ENCODE measurements at regions not wholly inside any gene's neighbourhood (a gene's known extent, or its start where the extent isn't known, plus 50 kb on each side); places are given as distances from the start of the nearest gene placed in this dataset.
A peak's percentile ranks its signal among the peaks of the same experiment; 100 is the strongest.
"Not testable (repeated sequence)": the region's sequence is repeated elsewhere in the genome, so short reads cannot be mapped to it uniquely, and the experiment has no call there.

- no peak for DNase-seq (ENCODE audit: low spot score)
These were observed 325.1 kb downstream of the SOX4 start for GRCh38 chr6:21918666-21919065.

DNA sequence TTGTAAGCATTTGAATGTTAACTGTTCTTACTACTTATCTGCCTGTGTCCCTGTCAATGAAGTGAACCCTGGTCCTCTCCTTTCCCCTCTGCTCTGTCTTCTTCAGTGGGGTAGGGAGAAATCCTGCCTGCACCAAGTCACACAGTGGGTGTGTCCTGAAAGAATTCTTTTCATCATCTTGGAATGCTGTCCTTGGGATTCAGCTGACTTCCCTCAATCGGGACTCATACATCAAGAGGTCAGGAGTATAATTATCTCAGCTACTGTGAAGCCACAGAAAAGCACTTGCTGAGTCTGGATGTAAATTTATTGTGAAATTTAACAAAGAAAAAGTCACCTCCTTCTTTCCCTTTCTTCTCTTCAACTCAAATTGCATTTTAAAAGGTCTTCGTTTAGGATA lies 328.5 kb downstream of the SOX4 start:
- peak; percentile 7 for DNase-seq (ENCODE audit: low spot score)

DNA sequence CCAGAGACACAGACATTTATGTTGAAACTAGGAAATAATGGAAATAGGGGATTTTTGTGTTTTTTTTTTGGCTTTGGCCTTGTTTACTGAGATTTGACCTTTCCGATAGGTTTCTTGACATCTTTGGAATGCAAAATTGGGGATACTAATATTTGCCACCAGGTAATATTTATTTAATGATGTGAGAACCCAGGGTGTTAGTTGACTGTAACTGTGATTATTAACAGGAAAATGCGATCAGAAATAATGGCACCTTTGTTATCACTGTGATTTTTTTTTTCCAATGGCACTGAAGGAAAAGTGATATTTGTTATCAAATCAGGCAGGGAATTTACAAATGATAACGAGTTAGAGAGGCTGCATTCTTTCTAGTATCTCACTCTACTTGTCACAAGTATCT lies 330.5 kb downstream of the SOX4 start:
- DNase-seq (ENCODE audit: low spot score): no peak

DNA sequence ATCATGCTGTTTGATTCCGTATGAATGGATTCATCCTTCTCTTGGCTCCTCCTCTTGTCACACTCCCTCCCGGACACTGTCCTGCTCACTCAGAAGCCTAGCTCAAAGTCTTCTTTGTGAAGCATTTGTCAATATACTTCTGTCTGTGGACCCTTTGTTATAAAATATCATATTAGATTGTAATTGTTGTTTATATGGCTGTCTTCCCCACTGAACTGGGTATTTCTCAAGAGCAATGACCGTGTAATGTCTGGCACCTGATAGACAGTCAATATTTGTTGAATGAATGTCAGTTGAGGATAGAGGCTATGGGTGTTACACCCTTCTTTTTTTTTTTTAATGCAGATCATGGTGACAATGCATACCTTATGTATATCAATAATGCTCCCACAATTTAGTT lies 335.3 kb downstream of the SOX4 start:
- DNase-seq (ENCODE audit: low spot score): no peak

DNA sequence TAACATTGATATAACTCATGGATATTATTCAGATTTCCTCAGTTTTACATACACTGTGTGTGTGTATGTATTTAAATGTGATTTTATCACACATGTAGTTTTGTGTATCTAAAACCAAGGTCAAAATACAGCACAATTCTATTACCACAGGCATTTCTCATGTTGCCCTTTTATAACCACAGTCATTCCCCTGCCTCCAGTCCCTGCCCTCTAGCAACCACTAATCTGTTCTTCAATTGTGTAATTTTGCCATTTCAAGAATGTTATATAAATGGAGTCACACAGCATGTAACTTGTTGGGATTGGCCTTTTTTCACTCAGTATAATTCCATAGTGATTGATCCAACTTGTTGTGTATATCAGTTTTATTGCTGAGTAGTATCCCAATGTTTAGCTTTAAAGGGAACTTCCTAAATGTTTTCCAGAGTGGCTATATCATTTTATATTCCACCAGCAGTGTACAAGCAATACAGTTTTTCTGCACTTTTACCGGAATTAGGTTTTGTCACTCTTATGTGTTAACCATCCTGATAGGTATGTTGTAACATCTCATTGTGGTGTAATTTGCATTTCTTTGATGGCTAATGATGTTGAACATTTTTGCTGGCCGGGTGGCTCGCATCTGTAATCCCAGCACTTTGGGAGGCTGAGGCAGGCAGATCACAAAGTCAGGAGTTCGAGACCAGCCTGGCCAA lies 338.2 kb downstream of the SOX4 start:
- DNase-seq (ENCODE audit: low spot score): no peak

DNA sequence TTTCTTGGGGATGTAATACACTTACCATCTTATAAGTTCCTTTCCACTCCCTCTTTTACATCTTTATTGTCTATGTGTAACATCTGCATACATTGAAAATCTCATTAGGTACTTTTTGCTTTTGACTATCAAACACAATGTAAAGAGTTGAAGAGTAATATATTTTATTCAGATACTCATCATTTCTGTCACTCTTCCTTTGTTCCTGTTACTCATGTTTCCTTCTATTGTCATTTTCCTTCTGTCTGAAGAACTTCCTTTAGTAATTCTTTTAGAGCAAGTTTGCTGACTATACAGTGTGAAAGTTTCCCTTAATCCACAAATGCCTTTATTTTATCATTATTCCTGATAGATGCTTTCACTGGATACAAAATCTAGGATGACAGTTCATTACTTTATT lies 339.8 kb downstream of the SOX4 start:
- no peak for DNase-seq (ENCODE audit: low spot score)

DNA sequence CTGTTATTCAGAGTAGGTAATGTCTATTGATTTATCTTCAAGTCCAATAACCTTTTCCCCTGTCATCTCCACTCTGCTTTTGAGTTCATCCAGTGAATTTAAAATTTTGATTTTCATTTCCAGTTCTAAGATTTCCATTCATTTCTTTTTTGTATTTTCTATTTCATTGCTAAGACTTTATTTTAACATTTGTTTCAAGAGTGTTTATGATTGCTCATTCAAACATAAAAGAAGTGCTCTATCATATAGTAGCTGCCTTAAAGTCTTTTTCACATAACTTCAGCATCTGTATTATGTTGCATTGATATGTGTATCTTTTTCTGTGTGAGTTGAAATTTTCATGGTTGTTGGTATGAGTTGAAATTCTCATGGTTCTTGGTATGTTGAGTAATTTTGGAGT lies 341.6 kb downstream of the SOX4 start:
- no peak for DNase-seq (ENCODE audit: low spot score)

DNA sequence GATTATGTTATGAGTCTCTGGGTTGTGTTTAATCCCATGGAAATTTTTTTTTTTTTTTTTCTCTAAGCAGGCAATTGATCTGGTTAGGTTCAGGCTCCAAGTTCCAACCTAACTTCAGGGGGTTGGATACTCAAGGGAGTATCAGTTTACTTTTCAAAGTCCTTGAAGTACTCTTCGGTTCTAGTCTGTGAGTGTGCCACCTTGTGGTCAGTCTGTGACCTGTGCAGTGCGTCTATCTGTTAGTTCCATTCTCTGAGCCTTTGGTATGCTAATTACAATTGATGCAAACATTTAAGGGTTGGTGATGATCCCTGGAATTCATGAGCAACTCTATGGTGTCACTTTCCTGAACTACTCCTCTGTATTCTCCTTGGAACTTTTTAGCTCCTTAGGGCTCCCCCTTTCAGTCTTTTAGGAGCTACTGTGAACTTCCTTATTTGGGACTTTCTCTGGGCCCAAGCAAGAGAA lies 342.0 kb downstream of the SOX4 start:
- DNase-seq (ENCODE audit: low spot score): no peak

DNA sequence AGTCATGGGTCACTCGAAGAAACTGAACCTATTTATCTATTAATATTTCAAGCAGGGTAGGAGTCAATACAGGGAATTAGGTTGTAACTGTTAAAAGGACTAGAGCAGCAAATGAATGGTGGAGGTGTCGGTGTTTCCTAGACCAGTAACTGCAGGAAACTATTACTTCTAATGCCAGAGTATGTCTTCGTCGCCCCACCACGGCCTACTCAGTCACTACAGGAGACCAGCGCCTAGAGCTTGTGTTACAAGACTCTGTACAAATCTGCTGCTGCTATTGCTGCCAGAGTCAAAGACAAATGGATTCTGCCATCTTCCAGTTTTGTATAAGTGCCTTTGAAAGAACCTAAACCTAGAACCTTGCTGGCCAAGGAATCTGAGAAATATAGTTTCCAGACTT lies 343.9 kb downstream of the SOX4 start:
- DNase-seq (ENCODE audit: low spot score): no peak

DNA sequence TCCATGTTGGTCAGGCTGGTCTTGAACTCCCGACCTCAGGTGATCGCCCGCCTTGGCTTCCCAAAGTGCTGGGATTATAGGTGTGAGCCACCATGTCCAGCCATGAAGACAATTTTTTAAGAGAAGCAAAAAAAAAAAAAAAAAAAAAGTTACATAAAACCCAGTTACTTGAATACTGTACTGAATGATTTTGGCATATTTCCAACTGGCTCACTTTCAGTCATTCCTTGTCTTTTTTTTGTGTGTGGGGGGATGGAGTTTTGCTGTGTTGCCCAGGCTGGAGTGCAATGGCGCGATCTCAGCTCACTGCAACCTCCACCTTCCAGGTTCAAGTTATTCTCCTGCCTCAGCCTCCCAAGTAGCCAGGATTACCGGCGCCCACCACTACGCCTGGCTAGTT lies 345.5 kb downstream of the SOX4 start:
- not testable (repeated sequence) for DNase-seq (ENCODE audit: low spot score)

DNA sequence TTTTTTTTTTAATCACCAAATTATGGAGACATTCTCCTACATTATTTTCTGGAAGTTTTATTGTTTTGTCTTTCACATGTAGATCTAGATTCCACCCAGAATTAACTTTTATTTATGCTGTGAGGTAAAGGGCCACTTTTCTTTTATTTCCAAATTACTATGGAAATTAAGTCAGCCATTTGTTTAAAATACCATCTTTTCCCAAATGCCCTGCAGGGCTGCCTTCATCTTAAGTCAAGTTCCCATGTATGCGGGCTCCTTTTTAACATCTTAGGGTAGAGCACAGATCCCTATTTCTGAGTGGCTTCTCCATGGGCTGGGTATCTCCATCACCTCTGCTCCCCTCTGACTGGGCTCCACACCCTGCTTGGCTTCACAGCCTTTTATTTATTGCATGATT lies 348.4 kb downstream of the SOX4 start:
- DNase-seq (ENCODE audit: low spot score): no peak

- DNase-seq (ENCODE audit: low spot score): no peak
These were observed 349.3 kb downstream of the SOX4 start for GRCh38 chr6:21942897-21943296.

GRCh38 chr6:21946298-21946783 lies 350.5 kb downstream of the PRL start:
- DNase-seq (ENCODE audit: low spot score): peak; percentile 72

DNA sequence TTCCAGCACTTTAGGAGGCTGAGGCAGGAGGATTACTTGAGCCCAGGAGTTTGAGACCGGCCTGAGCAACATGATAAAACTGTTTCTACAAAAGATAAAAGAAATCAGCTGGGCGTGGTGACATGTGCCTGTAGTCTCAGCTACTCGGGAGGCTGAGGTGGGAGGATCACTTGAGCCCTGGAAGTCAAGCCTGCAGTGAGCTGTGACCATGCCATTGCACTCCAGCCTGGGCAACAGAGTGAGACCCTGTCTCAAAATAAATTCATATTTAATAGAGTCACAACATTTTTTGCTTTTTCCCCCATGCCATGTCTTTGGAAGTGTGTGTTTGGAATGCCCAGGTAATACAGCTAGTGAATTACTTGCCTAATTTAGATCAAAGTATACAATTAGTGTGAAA lies 349.6 kb downstream of the PRL start:
- DNase-seq (ENCODE audit: low spot score): not testable (repeated sequence)

DNA sequence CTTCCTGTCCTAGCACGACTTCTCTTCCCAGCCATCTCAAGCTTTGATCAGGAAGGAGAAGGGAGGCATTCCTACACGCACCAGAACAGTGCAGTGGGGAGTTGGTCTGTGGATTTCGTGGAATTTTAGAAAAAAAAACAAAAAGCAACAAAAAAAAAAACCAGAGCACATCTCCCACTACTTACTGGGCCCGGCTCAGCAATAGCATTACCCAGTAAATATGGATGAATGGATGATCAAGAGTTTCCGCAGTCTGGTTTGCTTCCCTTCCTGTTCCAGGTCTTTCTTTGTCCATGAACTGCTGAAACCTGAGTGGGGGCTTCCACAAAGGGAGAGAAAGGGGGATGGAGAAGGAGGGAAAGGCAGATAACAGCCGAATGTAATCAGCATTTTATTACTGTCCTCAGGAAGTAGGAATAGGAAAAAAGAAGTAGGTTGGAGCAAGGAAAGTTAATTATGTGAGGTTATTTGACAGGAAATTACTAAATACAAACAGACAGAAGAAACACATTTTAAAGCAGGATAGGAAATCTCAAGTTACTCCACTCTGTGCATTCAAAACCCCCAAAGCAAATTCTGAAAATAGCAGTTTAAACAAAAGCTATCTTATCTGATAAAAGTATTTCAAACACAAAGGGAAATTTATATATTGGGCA lies 349.0 kb downstream of the PRL start:
- no peak for DNase-seq (ENCODE audit: low spot score)

DNA sequence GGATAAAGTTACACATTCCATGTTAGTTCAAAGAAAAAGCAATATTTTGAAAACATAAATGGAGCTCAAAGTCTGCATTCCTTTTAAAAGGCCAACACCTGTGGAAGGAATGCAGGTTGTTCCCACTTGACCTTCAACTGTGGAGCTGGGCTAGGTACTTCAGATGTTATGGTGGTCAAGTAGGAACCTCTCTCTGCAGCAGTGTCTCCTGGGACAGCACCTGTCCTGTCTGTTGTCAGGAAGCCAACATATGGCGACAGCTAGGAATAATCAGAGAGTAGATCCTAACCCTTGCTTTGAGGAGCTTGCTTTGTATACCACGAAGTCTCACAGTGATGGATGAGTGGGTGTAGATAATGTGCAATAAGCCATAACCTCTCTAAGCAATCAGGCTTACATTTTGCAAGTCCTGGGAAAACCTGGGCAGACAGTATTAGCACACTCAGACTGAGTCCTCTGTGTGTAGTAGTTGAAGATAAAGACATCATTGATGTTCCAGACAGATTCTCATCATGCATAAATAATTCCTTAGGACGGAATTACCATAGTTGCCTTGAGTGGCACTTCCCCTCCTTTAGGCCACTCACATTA lies 347.5 kb downstream of the PRL start:
- DNase-seq (ENCODE audit: low spot score): no peak

GRCh38 chr6:21952367-21952766 lies 344.5 kb downstream of the PRL start:
- no peak for DNase-seq (ENCODE audit: low spot score)

DNA sequence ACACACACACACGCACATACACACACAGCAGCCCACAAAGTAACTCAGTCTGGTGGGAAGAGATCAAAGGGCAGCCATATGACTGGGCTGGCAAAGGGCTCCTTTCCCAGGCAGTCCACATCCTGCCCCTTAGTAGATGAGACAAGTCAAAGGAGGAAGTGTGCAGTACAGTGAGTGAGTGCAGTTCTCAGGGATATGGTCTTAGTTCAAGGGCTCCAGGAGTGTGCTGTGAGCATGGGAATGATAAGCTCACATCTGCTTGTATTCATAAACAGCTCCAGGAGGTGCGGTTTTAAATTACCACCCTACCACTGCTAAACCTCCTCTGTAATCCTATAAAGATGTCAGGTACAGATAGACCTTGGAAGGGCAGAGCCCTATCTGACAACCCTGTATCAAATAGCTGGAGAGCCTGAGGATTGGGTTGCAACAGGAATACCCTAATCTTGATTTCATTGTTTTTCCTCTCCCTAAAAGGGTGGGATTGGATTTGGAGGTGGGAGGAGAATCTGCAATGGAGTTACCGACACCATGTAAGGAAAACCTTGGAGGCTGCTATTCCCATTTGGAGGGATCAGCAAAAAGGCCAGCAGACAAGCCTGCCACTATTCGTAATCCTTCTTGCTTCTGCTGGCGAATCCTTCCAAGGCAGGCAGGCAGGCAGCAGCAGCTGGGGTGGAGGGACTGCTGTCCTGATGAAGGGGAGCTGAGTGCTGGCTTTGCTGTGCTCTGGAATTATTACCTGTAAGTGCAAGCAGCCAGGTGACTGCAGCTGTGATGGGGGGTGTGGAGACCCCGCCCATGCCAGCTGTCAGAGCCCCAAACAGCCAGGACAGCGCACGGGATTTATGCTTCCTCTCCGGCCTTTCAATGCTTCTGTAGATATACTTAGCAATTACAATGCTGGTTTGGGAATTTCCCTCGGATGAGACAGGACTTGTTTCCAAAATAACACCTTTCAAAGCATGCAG lies 342.7 kb downstream of the PRL start:
- DNase-seq (ENCODE audit: low spot score): peak; percentile 23

- no peak for DNase-seq (ENCODE audit: low spot score)
These were observed 341.7 kb downstream of the PRL start for GRCh38 chr6:21955053-21955595.

GRCh38 chr6:21955951-21956350 lies 340.9 kb downstream of the PRL start:
- DNase-seq (ENCODE audit: low spot score): no peak

- no peak for DNase-seq (ENCODE audit: low spot score)
These were observed 338.4 kb downstream of the PRL start for GRCh38 chr6:21958428-21958827.

- no peak for DNase-seq (ENCODE audit: low spot score)
These were observed 335.6 kb downstream of the PRL start for GRCh38 chr6:21961226-21961625.
